Cardiac fibroblast (primary cell): ENCODE measurements at regions not wholly inside any gene's neighbourhood (a gene's known extent, or its start where the extent isn't known, plus 50 kb on each side); places are given as distances from the start of the nearest gene placed in this dataset.

Source experiments
- DNase-seq, 2 donors: peaks; one replicate each; pipeline versions ENCODE4 v3.0.0 to v3.0.0-alpha.2; 2010; ENCODE audit warnings: low read depth in 2 of 2
- H3K4me3 ChIP-seq, 2 donors: replicated peaks in 1 of 2; 1 replicate in 1 of 2; 2 replicates in 1 of 2; pipeline ENCODE4 v1.5.1; 2011; ENCODE audit warnings: low read depth in 2 of 2, low read length in 2 of 2, mild to moderate bottlenecking in 2 of 2, moderate library complexity in 1 of 2
- CTCF ChIP-seq: IDR thresholded peaks from one replicate; pipeline ENCODE4 v1.5.1; 2011; ENCODE audit warnings: low read depth, mild to moderate bottlenecking, low read length, inconsistent platforms

- no peak for DNase-seq
- TF ChIP-seq CTCF, result no peak
Observed at GRCh38 chr7:123401295-123401694, 133.1 kb downstream of the IQUB start.

GRCh38 chr7:123400196-123400595, 134.2 kb downstream of the IQUB start:
- TF ChIP-seq CTCF, result no peak
- H3K4me3 ChIP-seq, result no peak overlapping the region
- DNase-seq, result no peak

More at GRCh38 chr7:123401295-123401694, 133.1 kb downstream of the IQUB start:
- no peak overlapping the region for H3K4me3 ChIP-seq

GRCh38 chr7:123398921-123399320, 135.5 kb downstream of the IQUB start:
- TF ChIP-seq CTCF, result no peak
- no peak overlapping the region for H3K4me3 ChIP-seq
- DNase-seq, result peak in 1 of 2 donors; percentile 6

- H3K4me3 ChIP-seq, result no peak overlapping the region
- TF ChIP-seq CTCF, result no peak
Observed at GRCh38 chr7:123397746-123398338, 136.6 kb downstream of the IQUB start.

GRCh38 chr7:123393623-123394022, 140.8 kb downstream of the IQUB start:
- TF ChIP-seq CTCF, result no peak

More at GRCh38 chr7:123397746-123398338, 136.6 kb downstream of the IQUB start:
- DNase-seq, result no peak

GRCh38 chr7:123372368-123372767, 162.0 kb downstream of the IQUB start:
- no peak for TF ChIP-seq CTCF
- peak; percentile 23 to 55 for DNase-seq
- no peak overlapping the region for H3K4me3 ChIP-seq

More at GRCh38 chr7:123393623-123394022, 140.8 kb downstream of the IQUB start:
- DNase-seq, result no peak
- H3K4me3 ChIP-seq, result no peak overlapping the region
